PFSK-1 (cell line): ENCODE measurements at regions not wholly inside any gene's neighbourhood (a gene's known extent, or its start where the extent isn't known, plus 50 kb on each side); places are given as distances from the start of the nearest gene placed in this dataset.

ENCODE experiments used
- POLR2AphosphoS5 ChIP-seq: IDR thresholded peaks from 2 replicates; pipeline ENCODE4 v1.6.1; 2012; ENCODE audit warnings: low read depth, mild to moderate bottlenecking, control low read depth, low read length, moderate library complexity
- REST ChIP-seq, 2 experiments: IDR thresholded peaks; 2 replicates each; pipeline versions ENCODE4 v1.6.1 to v1.8.0; 2011 to 2012; ENCODE audit warnings: low read depth in 2 of 2, low read length in 2 of 2, control low read depth in 1 of 2, inconsistent platforms in 1 of 2, mild to moderate bottlenecking in 1 of 2, moderate library complexity in 1 of 2; ENCODE audit not compliant: insufficient read depth in 1 of 2
- SIN3A ChIP-seq: IDR thresholded peaks from 2 replicates; pipeline ENCODE4 v1.6.1; 2012; ENCODE audit warnings: mild to moderate bottlenecking, low read length, moderate library complexity, borderline replicate concordance; ENCODE audit not compliant: insufficient read depth
- TAF1 ChIP-seq: IDR thresholded peaks from 2 replicates; pipeline ENCODE4 v1.6.1; 2012; ENCODE audit warnings: low read length, control low read depth, borderline replicate concordance; ENCODE audit not compliant: insufficient read depth

GRCh38 chr20:53731595-53731994, 138.0 kb upstream of the ZNF217 start:
- TF ChIP-seq TAF1, result no peak
- TF ChIP-seq SIN3A, result no peak
- no peak for TF ChIP-seq REST (IDR thresholded peaks at IDR 0.05; ENCODE audit: insufficient read depth in 1 of 2, low read depth in 2 of 2, low read length in 2 of 2)
- no peak for TF ChIP-seq POLR2AphosphoS5
